Activated CD8-positive, alpha-beta T cell treated with anti-CD3 and anti-CD28 coated beads, Interleukin-2, amount 10 ng/mL, durations not matched to agents 7 days and 5 days (primary cell): ENCODE measurements at regions not wholly inside any gene's neighbourhood (a gene's known extent, or its start where the extent isn't known, plus 50 kb on each side); places are given as distances from the start of the nearest gene placed in this dataset.
"Not testable (repeated sequence)": the region's sequence is repeated elsewhere in the genome, so short reads cannot be mapped to it uniquely, and the experiment has no call there.

Experiments used
- ATAC-seq: fragments of 150-1000 bp; cut with Tn5 transposase; one replicate; pipeline ENCODE4 v1.10.0; 2021; ENCODE audit warnings: moderate library complexity
- CTCF ChIA-PET: fragments of 350-600 bp; sonication (Branson Sonifier 250); formaldehyde crosslinking; loops from one replicate; lab custom pipeline; 2021; ENCODE audit warnings: antibody characterized with exemption; lab: Charles Lee
- POLR2A ChIA-PET: fragments of 350-600 bp; sonication (Branson Sonifier 250); formaldehyde crosslinking; loops from one replicate; lab custom pipeline; 2021; ENCODE audit warnings: antibody characterized with exemption; lab: Charles Lee
- DNase-seq: peaks from one replicate; pipeline ENCODE4 v3.0.0-alpha.2; 2020
- H3K27ac Mint-ChIP-seq: one replicate; pipeline ENCODE4 v1.8.0; 2021; ENCODE audit warnings: mild to moderate bottlenecking, mixed read lengths
- H3K27me3 Mint-ChIP-seq: one replicate; pipeline ENCODE4 v1.8.0; 2021; ENCODE audit warnings: low read depth, mixed read lengths
- H3K36me3 Mint-ChIP-seq: one replicate; pipeline ENCODE4 v1.8.0; 2021; ENCODE audit warnings: low read depth, mixed read lengths
- H3K4me1 Mint-ChIP-seq: one replicate; pipeline ENCODE4 v1.8.0; 2021; ENCODE audit warnings: low read depth, mixed read lengths
- H3K4me3 Mint-ChIP-seq: one replicate; pipeline ENCODE4 v1.8.0; 2021; ENCODE audit warnings: mild to moderate bottlenecking, mixed read lengths
- H3K9me3 Mint-ChIP-seq: one replicate; pipeline ENCODE4 v1.8.0; 2022; ENCODE audit warnings: mixed read lengths; ENCODE audit not compliant: insufficient read depth

GRCh38 chr3:26252001-26252400 is 370.6 kb upstream of the LRRC3B start:
- CTCF ChIA-PET = no interaction called here
- DNase-seq (no peak), ATAC-seq (no peak)
- no peaks in the 10 kb centered on the region for H3K36me3 Mint-ChIP-seq
- no peaks in the 10 kb centered on the region for H3K27me3 Mint-ChIP-seq
- no peak overlapping the region for H3K27ac Mint-ChIP-seq
- peaks cover 2% of the 10 kb centered on the region for H3K9me3 Mint-ChIP-seq
- no peak overlapping the region for H3K4me3 Mint-ChIP-seq
- POLR2A ChIA-PET = no interaction called here
- no peaks in the 10 kb centered on the region for H3K4me1 Mint-ChIP-seq

- ChIA-PET CTCF (no interaction called here), POLR2A (no interaction called here)
- no peaks in the 10 kb centered on the region for H3K27me3 Mint-ChIP-seq
- H3K4me3 Mint-ChIP-seq = no peak overlapping the region
- H3K27ac Mint-ChIP-seq = no peak overlapping the region
- H3K36me3 Mint-ChIP-seq = no peaks in the 10 kb centered on the region
- DNase-seq (no peak), ATAC-seq (no peak)
- H3K9me3 Mint-ChIP-seq = no peaks in the 10 kb centered on the region
- H3K4me1 Mint-ChIP-seq = no peaks in the 10 kb centered on the region
Observed at GRCh38 chr3:26256224-26256623, 366.3 kb upstream of the LRRC3B start.

GRCh38 chr3:26259176-26259575 is 363.4 kb upstream of the LRRC3B start:
- H3K27ac Mint-ChIP-seq = no peak overlapping the region
- no peaks in the 10 kb centered on the region for H3K36me3 Mint-ChIP-seq
- DNase-seq (no peak), ATAC-seq (no peak)
- H3K27me3 Mint-ChIP-seq = no peaks in the 10 kb centered on the region
- H3K4me1 Mint-ChIP-seq = no peaks in the 10 kb centered on the region
- CTCF ChIA-PET = no interaction called here
- H3K4me3 Mint-ChIP-seq = no peak overlapping the region
- POLR2A ChIA-PET = no interaction called here
- no peaks in the 10 kb centered on the region for H3K9me3 Mint-ChIP-seq

GRCh38 chr3:26260139-26260538 is 362.4 kb upstream of the LRRC3B start:
- DNase-seq = no peak
- Mint-ChIP-seq H3K4me1 (no peaks in the 10 kb centered on the region), H3K9me3 (no peaks in the 10 kb centered on the region), H3K4me3 (no peak overlapping the region), H3K36me3 (no peaks in the 10 kb centered on the region), H3K27ac (no peak overlapping the region), H3K27me3 (no peaks in the 10 kb centered on the region)
- no peak for ATAC-seq
- ChIA-PET POLR2A (no interaction called here), CTCF (no interaction called here)

GRCh38 chr3:26264708-26265107 is 357.9 kb upstream of the LRRC3B start:
- CTCF ChIA-PET = no interaction called here
- H3K36me3 Mint-ChIP-seq = no peaks in the 10 kb centered on the region
- no peak overlapping the region for H3K4me3 Mint-ChIP-seq
- DNase-seq = no peak
- ATAC-seq = no peak
- no peaks in the 10 kb centered on the region for H3K9me3 Mint-ChIP-seq
- no peak overlapping the region for H3K27ac Mint-ChIP-seq
- no peaks in the 10 kb centered on the region for H3K4me1 Mint-ChIP-seq
- POLR2A ChIA-PET = no interaction called here
- H3K27me3 Mint-ChIP-seq = no peaks in the 10 kb centered on the region

- H3K4me3 Mint-ChIP-seq = no peak overlapping the region
- H3K36me3 Mint-ChIP-seq = no peaks in the 10 kb centered on the region
- H3K27ac Mint-ChIP-seq = no peak overlapping the region
- POLR2A ChIA-PET = no interaction called here
- ATAC-seq (no peak), DNase-seq (no peak)
- H3K4me1 Mint-ChIP-seq = no peaks in the 10 kb centered on the region
- no peaks in the 10 kb centered on the region for H3K27me3 Mint-ChIP-seq
- no peaks in the 10 kb centered on the region for H3K9me3 Mint-ChIP-seq
- CTCF ChIA-PET = no interaction called here
Observed at GRCh38 chr3:26271848-26272247, 350.7 kb upstream of the LRRC3B start.

GRCh38 chr3:26273196-26273595 is 349.4 kb upstream of the LRRC3B start:
- no peaks in the 10 kb centered on the region for H3K4me1 Mint-ChIP-seq
- H3K27me3 Mint-ChIP-seq = no peaks in the 10 kb centered on the region

GRCh38 chr3:26279091-26279490 is 343.5 kb upstream of the LRRC3B start:
- no peak overlapping the region for H3K4me3 Mint-ChIP-seq

More at GRCh38 chr3:26273196-26273595, 349.4 kb upstream of the LRRC3B start:
- H3K27ac Mint-ChIP-seq = no peak overlapping the region
- ChIA-PET POLR2A (no interaction called here), CTCF (no interaction called here)
- no peak for DNase-seq
- no peaks in the 10 kb centered on the region for H3K36me3 Mint-ChIP-seq
- H3K9me3 Mint-ChIP-seq = no peaks in the 10 kb centered on the region
- ATAC-seq = no peak
- no peak overlapping the region for H3K4me3 Mint-ChIP-seq

GRCh38 chr3:26280517-26280916 is 342.1 kb upstream of the LRRC3B start:
- no peaks in the 10 kb centered on the region for H3K36me3 Mint-ChIP-seq
- DNase-seq (no peak), ATAC-seq (no peak)
- no peaks in the 10 kb centered on the region for H3K27me3 Mint-ChIP-seq
- peaks cover 27% of the 10 kb centered on the region for H3K9me3 Mint-ChIP-seq
- CTCF ChIA-PET = no interaction called here
- H3K4me3 Mint-ChIP-seq = no peak overlapping the region
- H3K4me1 Mint-ChIP-seq = no peaks in the 10 kb centered on the region
- no peak overlapping the region for H3K27ac Mint-ChIP-seq
- POLR2A ChIA-PET = no interaction called here

More at GRCh38 chr3:26279091-26279490, 343.5 kb upstream of the LRRC3B start:
- H3K27ac Mint-ChIP-seq = no peak overlapping the region
- peaks cover 18% of the 10 kb centered on the region for H3K9me3 Mint-ChIP-seq
- DNase-seq (no peak), ATAC-seq (no peak)
- CTCF ChIA-PET = no interaction called here
- no peaks in the 10 kb centered on the region for H3K36me3 Mint-ChIP-seq
- POLR2A ChIA-PET = no interaction called here
- no peaks in the 10 kb centered on the region for H3K27me3 Mint-ChIP-seq
- no peaks in the 10 kb centered on the region for H3K4me1 Mint-ChIP-seq

- ChIA-PET POLR2A (no interaction called here), CTCF (no interaction called here)
- H3K9me3 Mint-ChIP-seq = peaks cover 28% of the 10 kb centered on the region
- no peak overlapping the region for H3K27ac Mint-ChIP-seq
- ATAC-seq (no peak), DNase-seq (no peak)
- no peaks in the 10 kb centered on the region for H3K36me3 Mint-ChIP-seq
- H3K27me3 Mint-ChIP-seq = no peaks in the 10 kb centered on the region
- H3K4me1 Mint-ChIP-seq = no peaks in the 10 kb centered on the region
- no peak overlapping the region for H3K4me3 Mint-ChIP-seq
Observed at GRCh38 chr3:26281284-26281985, 341.1 kb upstream of the LRRC3B start.

GRCh38 chr3:26284503-26284902 is 338.1 kb upstream of the LRRC3B start:
- H3K27me3 Mint-ChIP-seq, ATAC-seq, DNase-seq, H3K36me3 Mint-ChIP-seq, H3K4me3 Mint-ChIP-seq, H3K27ac Mint-ChIP-seq, H3K4me1 Mint-ChIP-seq, CTCF ChIA-PET, POLR2A ChIA-PET: not testable (repeated sequence)
- peaks cover 32% of the 10 kb centered on the region for H3K9me3 Mint-ChIP-seq

- no peaks in the 10 kb centered on the region for H3K4me1 Mint-ChIP-seq
- peaks cover 5% of the 10 kb centered on the region for H3K9me3 Mint-ChIP-seq
- H3K36me3 Mint-ChIP-seq = no peaks in the 10 kb centered on the region
- no peaks in the 10 kb centered on the region for H3K27me3 Mint-ChIP-seq
- DNase-seq = no peak
- no peak for ATAC-seq
- H3K4me3 Mint-ChIP-seq = no peak overlapping the region
- POLR2A ChIA-PET = no interaction called here
- no peak overlapping the region for H3K27ac Mint-ChIP-seq
- CTCF ChIA-PET = no interaction called here
Observed at GRCh38 chr3:26291840-26292239, 330.7 kb upstream of the LRRC3B start.

GRCh38 chr3:26292780-26293179 is 329.8 kb upstream of the LRRC3B start:
- H3K4me3 Mint-ChIP-seq = no peak overlapping the region
- ATAC-seq = no peak
- H3K36me3 Mint-ChIP-seq = no peaks in the 10 kb centered on the region
- no peak overlapping the region for H3K27ac Mint-ChIP-seq
- ChIA-PET POLR2A (no interaction called here), CTCF (no interaction called here)
- no peaks in the 10 kb centered on the region for H3K9me3 Mint-ChIP-seq
- DNase-seq = no peak
- H3K27me3 Mint-ChIP-seq = no peaks in the 10 kb centered on the region
- H3K4me1 Mint-ChIP-seq = no peaks in the 10 kb centered on the region
